DOHH2 (cell line): ENCODE measurements at regions not wholly inside any gene's neighbourhood (a gene's known extent, or its start where the extent isn't known, plus 50 kb on each side); places are given as distances from the start of the nearest gene placed in this dataset.

Experiments
- CTCF ChIP-seq: fragments of 200-600 bp; sonication (generic); IDR thresholded peaks from one replicate; pipeline ENCODE4 v1.5.1; 2014; ENCODE audit warnings: antibody characterized with exemption, mild to moderate bottlenecking, low read depth, low read length; ENCODE audit not compliant: poor library complexity, severe bottlenecking
- EZH2phosphoT487 ChIP-seq: fragments of 200-600 bp; sonication (generic); IDR thresholded peaks from 2 replicates; pipeline ENCODE4 v1.6.1; 2017; ENCODE audit warnings: borderline replicate concordance, mild to moderate bottlenecking, antibody characterized with exemption, low read length, moderate library complexity, mixed read lengths

- TF ChIP-seq CTCF (no peak), EZH2phosphoT487 (no peak)
These were observed 67.1 kb upstream of the MSTN start for GRCh38 chr2:190129421-190130199.
